CD8-positive, alpha-beta memory T cell (primary cell): ENCODE measurements at regions not wholly inside any gene's neighbourhood (a gene's known extent, or its start where the extent isn't known, plus 50 kb on each side); places are given as distances from the start of the nearest gene placed in this dataset.
"Not testable (repeated sequence)": the region's sequence is repeated elsewhere in the genome, so short reads cannot be mapped to it uniquely, and the experiment has no call there.

ENCODE experiments used
- CTCF ChIA-PET: fragments of 350-600 bp; sonication (Branson Sonifier 250); formaldehyde crosslinking; loops from one replicate; lab custom pipeline; 2021; ENCODE audit warnings: antibody characterized with exemption; lab: Charles Lee
- POLR2A ChIA-PET: fragments of 350-600 bp; sonication (Branson Sonifier 250); formaldehyde crosslinking; loops from one replicate; lab custom pipeline; 2021; ENCODE audit warnings: antibody characterized with exemption; lab: Charles Lee
- DNase-seq, 5 donors: peaks; one replicate each; pipeline versions ENCODE4 v3.0.0 to v3.0.0-alpha.2; 2020 to 2022; ENCODE audit warnings: mixed read lengths in 1 of 5
- H3K27ac ChIP-seq: one replicate; pipeline ENCODE4 v1.7.0; 2013; ENCODE audit warnings: low read depth, mild to moderate bottlenecking, low read length, moderate library complexity
- H3K27me3 ChIP-seq: 2 replicates; pipeline ENCODE4 v1.7.0; 2013; ENCODE audit warnings: low read length, mild to moderate bottlenecking; ENCODE audit not compliant: insufficient read depth, poor library complexity, severe bottlenecking
- H3K36me3 ChIP-seq: 2 replicates; pipeline ENCODE4 v1.7.0; 2013; ENCODE audit warnings: mild to moderate bottlenecking, low read length, moderate library complexity; ENCODE audit not compliant: insufficient read depth
- H3K4me1 ChIP-seq: 2 replicates; pipeline ENCODE4 v1.7.0; 2013; ENCODE audit warnings: mild to moderate bottlenecking, low read length, moderate library complexity; ENCODE audit not compliant: insufficient read depth
- H3K4me3 ChIP-seq: 2 replicates; pipeline ENCODE4 v1.7.0; 2013; ENCODE audit warnings: mild to moderate bottlenecking, low read length
- H3K9me3 ChIP-seq: 2 replicates; pipeline ENCODE4 v1.7.0; 2013; ENCODE audit warnings: mild to moderate bottlenecking, low read length
- H3K27ac Mint-ChIP-seq, 8 donors: one replicate each; pipeline ENCODE4 v1.8.0; 2020 to 2021; ENCODE audit warnings: mixed read lengths in 8 of 8, mild to moderate bottlenecking in 6 of 8, inconsistent platforms in 3 of 8, moderate library complexity in 3 of 8
- H3K27me3 Mint-ChIP-seq, 2 donors: one replicate each; pipeline ENCODE4 v1.8.0; 2020 to 2021; ENCODE audit warnings: mixed read lengths in 2 of 2, mild to moderate bottlenecking in 1 of 2, moderate library complexity in 1 of 2
- H3K36me3 Mint-ChIP-seq, 3 donors: one replicate each; pipeline ENCODE4 v1.8.0; 2020 to 2021; ENCODE audit warnings: mixed read lengths in 3 of 3, inconsistent platforms in 1 of 3, mild to moderate bottlenecking in 1 of 3
- H3K4me1 Mint-ChIP-seq, 3 donors: one replicate each; pipeline ENCODE4 v1.8.0; 2020 to 2021; ENCODE audit warnings: mixed read lengths in 3 of 3, inconsistent platforms in 1 of 3, mild to moderate bottlenecking in 1 of 3
- H3K4me3 Mint-ChIP-seq, 7 donors: one replicate each; pipeline ENCODE4 v1.8.0; 2020 to 2021; ENCODE audit warnings: mixed read lengths in 7 of 7, mild to moderate bottlenecking in 6 of 7, moderate library complexity in 4 of 7, inconsistent platforms in 2 of 7
- H3K9me3 Mint-ChIP-seq, 5 donors: one replicate each; pipeline ENCODE4 v1.8.0; 2020 to 2022; ENCODE audit warnings: mixed read lengths in 5 of 5, mild to moderate bottlenecking in 3 of 5, moderate library complexity in 2 of 5, inconsistent platforms in 1 of 5

- Histone ChIP-seq H3K27ac (peak overlapping the region; percentile 69), H3K36me3 (no peaks in the 10 kb centered on the region), H3K9me3 (no peaks in the 10 kb centered on the region), H3K4me3 (no peak overlapping the region), H3K27me3 (no peaks in the 10 kb centered on the region), H3K4me1 (no peaks in the 10 kb centered on the region)
- Mint-ChIP-seq H3K36me3 (no peaks in the 10 kb centered on the region), H3K4me1 (no peaks in the 10 kb centered on the region), H3K27ac (no peak overlapping the region), H3K4me3 (peak overlapping the region in 1 of 7 donors; percentile 20), H3K27me3 (no peaks in the 10 kb centered on the region), H3K9me3 (peaks cover 0 to 19% (median 12%) of the 10 kb centered on the region in 5 donors)
- ChIA-PET POLR2A (no interaction called here), CTCF (no interaction called here)
- peak in 1 of 5 donors; percentile 49 for DNase-seq
Observed at GRCh38 chr5:28808967-28809810, 1770.8 kb upstream of the CDH9 start.

GRCh38 chr5:28807195-28807729 is 1768.9 kb upstream of the CDH9 start:
- H3K27me3 ChIP-seq, result no peaks in the 10 kb centered on the region
- Mint-ChIP-seq H3K9me3 (peaks cover 0 to 16% (median 12%) of the 10 kb centered on the region in 5 donors), H3K4me3 (no peak overlapping the region), H3K27ac (no peak overlapping the region), H3K4me1 (no peaks in the 10 kb centered on the region), H3K36me3 (no peaks in the 10 kb centered on the region), H3K27me3 (no peaks in the 10 kb centered on the region)
- H3K36me3 ChIP-seq, result no peaks in the 10 kb centered on the region
- DNase-seq, result no peak
- no peaks in the 10 kb centered on the region for H3K4me1 ChIP-seq
- H3K9me3 ChIP-seq, result no peaks in the 10 kb centered on the region
- no peak overlapping the region for H3K27ac ChIP-seq
- ChIA-PET POLR2A (no interaction called here), CTCF (no interaction called here)
- no peak overlapping the region for H3K4me3 ChIP-seq

- H3K27ac ChIP-seq, H3K36me3 Mint-ChIP-seq, H3K4me3 ChIP-seq, H3K27ac Mint-ChIP-seq, H3K4me3 Mint-ChIP-seq, POLR2A ChIA-PET, H3K36me3 ChIP-seq, CTCF ChIA-PET, H3K9me3 ChIP-seq, H3K4me1 Mint-ChIP-seq, DNase-seq, H3K27me3 Mint-ChIP-seq, H3K27me3 ChIP-seq, H3K4me1 ChIP-seq: not testable (repeated sequence)
- peaks cover 4 to 11% (median 9%) of the 10 kb centered on the region in 5 donors for H3K9me3 Mint-ChIP-seq
Observed at GRCh38 chr5:28799035-28799434, 1760.6 kb upstream of the CDH9 start.

GRCh38 chr5:28788954-28789353 is 1750.6 kb upstream of the CDH9 start:
- H3K36me3 ChIP-seq, result no peaks in the 10 kb centered on the region
- no peak for DNase-seq
- H3K9me3 Mint-ChIP-seq, result peaks cover 0 to 51% (median 8%) of the 10 kb centered on the region in 5 donors
- no peaks in the 10 kb centered on the region for H3K4me1 ChIP-seq
- H3K4me3 Mint-ChIP-seq, result no peak overlapping the region
- ChIA-PET POLR2A (no interaction called here), CTCF (no interaction called here)
- no peak overlapping the region for H3K27ac ChIP-seq
- peaks cover 0 to 2% (median 0%) of the 10 kb centered on the region in 3 donors for H3K36me3 Mint-ChIP-seq
- H3K4me1 Mint-ChIP-seq, result no peaks in the 10 kb centered on the region
- no peaks in the 10 kb centered on the region for H3K9me3 ChIP-seq
- no peaks in the 10 kb centered on the region for H3K27me3 Mint-ChIP-seq
- no peaks in the 10 kb centered on the region for H3K27me3 ChIP-seq
- H3K4me3 ChIP-seq, result no peak overlapping the region
- H3K27ac Mint-ChIP-seq, result no peak overlapping the region

- H3K27ac Mint-ChIP-seq, result no peak overlapping the region
- H3K27ac ChIP-seq, result no peak overlapping the region
- H3K36me3 Mint-ChIP-seq, result no peaks in the 10 kb centered on the region
- CTCF ChIA-PET, result no interaction called here
- no peak overlapping the region for H3K4me3 ChIP-seq
- no peak overlapping the region for H3K4me3 Mint-ChIP-seq
- H3K9me3 Mint-ChIP-seq, result peaks cover 0 to 37% (median 5%) of the 10 kb centered on the region in 5 donors
- H3K4me1 ChIP-seq, result no peaks in the 10 kb centered on the region
- no peaks in the 10 kb centered on the region for H3K9me3 ChIP-seq
- no peaks in the 10 kb centered on the region for H3K36me3 ChIP-seq
- POLR2A ChIA-PET, result no interaction called here
- H3K27me3 Mint-ChIP-seq, result no peaks in the 10 kb centered on the region
- no peak for DNase-seq
- no peaks in the 10 kb centered on the region for H3K4me1 Mint-ChIP-seq
- no peaks in the 10 kb centered on the region for H3K27me3 ChIP-seq
Observed at GRCh38 chr5:28780083-28780692, 1741.8 kb upstream of the CDH9 start.

GRCh38 chr5:28779161-28779754 is 1740.9 kb upstream of the CDH9 start:
- no peaks in the 10 kb centered on the region for H3K36me3 ChIP-seq
- Mint-ChIP-seq H3K27me3 (no peaks in the 10 kb centered on the region), H3K4me1 (no peaks in the 10 kb centered on the region), H3K36me3 (no peaks in the 10 kb centered on the region), H3K4me3 (no peak overlapping the region), H3K9me3 (peaks cover 0 to 33% (median 10%) of the 10 kb centered on the region in 5 donors), H3K27ac (no peak overlapping the region)
- ChIA-PET POLR2A (no interaction called here), CTCF (no interaction called here)
- DNase-seq, result no peak
- no peaks in the 10 kb centered on the region for H3K9me3 ChIP-seq
- no peaks in the 10 kb centered on the region for H3K27me3 ChIP-seq
- no peak overlapping the region for H3K4me3 ChIP-seq
- H3K4me1 ChIP-seq, result no peaks in the 10 kb centered on the region
- no peak overlapping the region for H3K27ac ChIP-seq

- peaks cover 3 to 40% (median 4%) of the 10 kb centered on the region in 5 donors for H3K9me3 Mint-ChIP-seq
- H3K27me3 Mint-ChIP-seq, result peaks cover 0 to 1% of the 10 kb centered on the region in 2 donors
- Histone ChIP-seq H3K27me3 (no peaks in the 10 kb centered on the region), H3K4me3 (no peak overlapping the region), H3K36me3 (no peaks in the 10 kb centered on the region), H3K27ac (no peak overlapping the region), H3K4me1 (no peaks in the 10 kb centered on the region), H3K9me3 (no peaks in the 10 kb centered on the region)
- H3K36me3 Mint-ChIP-seq, result no peaks in the 10 kb centered on the region
- DNase-seq, result no peak
- H3K4me3 Mint-ChIP-seq, result no peak overlapping the region
- CTCF ChIA-PET, result no interaction called here
- H3K27ac Mint-ChIP-seq, result no peak overlapping the region
- POLR2A ChIA-PET, result no interaction called here
- no peaks in the 10 kb centered on the region for H3K4me1 Mint-ChIP-seq
Observed at GRCh38 chr5:28770307-28770706, 1731.9 kb upstream of the CDH9 start.

- no peak overlapping the region for H3K4me3 ChIP-seq
- H3K36me3 ChIP-seq, result no peaks in the 10 kb centered on the region
- Mint-ChIP-seq H3K4me1 (no peaks in the 10 kb centered on the region), H3K36me3 (no peaks in the 10 kb centered on the region), H3K9me3 (peaks cover 6 to 44% (median 9%) of the 10 kb centered on the region in 5 donors), H3K27me3 (peaks cover 0 to 1% of the 10 kb centered on the region in 2 donors), H3K27ac (no peak overlapping the region), H3K4me3 (no peak overlapping the region)
- no peaks in the 10 kb centered on the region for H3K27me3 ChIP-seq
- ChIA-PET POLR2A (no interaction called here), CTCF (no interaction called here)
- DNase-seq, result no peak
- H3K4me1 ChIP-seq, result no peaks in the 10 kb centered on the region
- H3K9me3 ChIP-seq, result no peaks in the 10 kb centered on the region
- no peak overlapping the region for H3K27ac ChIP-seq
Observed at GRCh38 chr5:28766565-28767158, 1728.3 kb upstream of the CDH9 start.
